ENCODE measurements at regions not wholly inside any gene's neighbourhood (a gene's known extent, or its start where the extent isn't known, plus 50 kb on each side); places are given as distances from the start of the nearest gene placed in this dataset.
"Not testable (repeated sequence)": the region's sequence is repeated elsewhere in the genome, so short reads cannot be mapped to it uniquely, and the experiment has no call there.

DNA sequence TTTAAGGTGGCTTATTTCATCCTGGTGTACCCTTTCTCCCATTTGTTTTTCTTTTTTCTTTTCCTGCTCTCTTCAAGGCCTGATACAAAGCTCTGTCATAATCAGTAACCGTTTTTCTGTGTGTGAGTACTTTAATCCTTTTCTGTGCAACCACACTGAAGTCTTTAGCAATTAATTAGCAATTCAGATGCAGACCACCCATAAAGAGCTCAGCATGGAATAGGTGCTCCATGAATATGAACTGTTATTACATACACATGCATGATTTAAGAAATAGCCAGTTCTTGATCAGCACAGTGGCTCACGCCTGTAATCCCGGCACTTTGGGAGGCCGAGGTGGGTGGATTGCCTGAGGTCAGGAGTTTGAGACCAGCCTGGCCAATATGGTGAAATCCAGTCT, 1386.6 kb downstream of the AACS start:
- Histone ChIP-seq H3K4me3 (no peak overlapping the region), H3K27ac (no peak overlapping the region)
- no peak for DNase-seq (ENCODE audit: low spot score)
- TF ChIP-seq, protein P1, sequence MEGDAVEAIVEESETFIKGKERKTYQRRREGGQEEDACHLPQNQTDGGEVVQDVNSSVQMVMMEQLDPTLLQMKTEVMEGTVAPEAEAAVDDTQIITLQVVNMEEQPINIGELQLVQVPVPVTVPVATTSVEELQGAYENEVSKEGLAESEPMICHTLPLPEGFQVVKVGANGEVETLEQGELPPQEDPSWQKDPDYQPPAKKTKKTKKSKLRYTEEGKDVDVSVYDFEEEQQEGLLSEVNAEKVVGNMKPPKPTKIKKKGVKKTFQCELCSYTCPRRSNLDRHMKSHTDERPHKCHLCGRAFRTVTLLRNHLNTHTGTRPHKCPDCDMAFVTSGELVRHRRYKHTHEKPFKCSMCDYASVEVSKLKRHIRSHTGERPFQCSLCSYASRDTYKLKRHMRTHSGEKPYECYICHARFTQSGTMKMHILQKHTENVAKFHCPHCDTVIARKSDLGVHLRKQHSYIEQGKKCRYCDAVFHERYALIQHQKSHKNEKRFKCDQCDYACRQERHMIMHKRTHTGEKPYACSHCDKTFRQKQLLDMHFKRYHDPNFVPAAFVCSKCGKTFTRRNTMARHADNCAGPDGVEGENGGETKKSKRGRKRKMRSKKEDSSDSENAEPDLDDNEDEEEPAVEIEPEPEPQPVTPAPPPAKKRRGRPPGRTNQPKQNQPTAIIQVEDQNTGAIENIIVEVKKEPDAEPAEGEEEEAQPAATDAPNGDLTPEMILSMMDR (IDR thresholded peaks at IDR 0.05), result no peak

GRCh38 chr12:126452686-126453085, 1387.5 kb downstream of the AACS start:
- not testable (repeated sequence) for H3K4me3 ChIP-seq; H3K27ac ChIP-seq; DNase-seq (ENCODE audit: low spot score)

DNA sequence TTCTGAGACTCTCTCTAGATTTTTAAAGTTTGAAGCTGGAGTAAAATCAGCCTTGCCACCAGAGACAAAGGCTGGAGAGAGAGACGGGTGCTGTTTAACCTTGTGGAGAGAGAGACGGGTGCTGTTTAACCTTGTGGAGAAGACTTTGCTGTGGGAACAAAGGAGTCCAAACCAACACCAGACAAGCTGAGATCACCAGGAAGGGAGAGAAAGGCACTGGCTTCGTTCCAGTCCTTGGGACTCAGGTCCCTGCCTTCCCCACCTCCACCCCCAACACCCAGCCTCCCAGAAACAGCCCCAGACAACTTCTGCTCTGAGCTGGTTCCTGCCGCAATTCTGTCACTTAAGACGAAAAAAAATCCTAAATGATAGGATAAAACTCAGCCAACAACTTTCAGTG, 1389.3 kb downstream of the AACS start:
- no peak for DNase-seq (ENCODE audit: low spot score)

GRCh38 chr12:126457776-126458175, 1392.5 kb downstream of the AACS start:
- Histone ChIP-seq H3K4me3 (no peak overlapping the region), H3K27ac (no peak overlapping the region)
- TF ChIP-seq, protein P1 (IDR thresholded peaks at IDR 0.05), result no peak
- DNase-seq (ENCODE audit: low spot score), result no peak

More for the DNA sequence above, 1389.3 kb downstream of the AACS start:
- TF ChIP-seq, protein P1 (IDR thresholded peaks at IDR 0.05), result no peak
- no peak overlapping the region for H3K4me3 ChIP-seq
- H3K27ac ChIP-seq, result no peak overlapping the region

DNA sequence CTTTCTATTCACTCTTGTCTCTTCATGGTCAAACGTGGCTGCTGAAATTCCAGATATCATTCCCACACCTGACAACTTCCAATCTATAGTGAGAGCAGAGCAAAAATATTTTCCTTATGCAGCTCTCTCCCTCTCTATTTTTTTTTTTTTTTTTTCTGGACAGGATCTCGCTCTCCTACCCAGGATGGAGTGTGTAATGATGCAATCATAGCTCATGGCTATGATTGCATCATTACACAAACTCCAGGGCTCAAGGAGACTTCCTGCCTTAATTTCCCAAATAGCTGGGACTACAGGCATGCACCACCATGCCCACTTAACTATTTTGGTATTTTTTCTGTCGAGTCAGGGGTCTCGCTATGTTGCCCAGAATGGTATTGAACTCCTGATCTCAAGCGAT, 1398.9 kb downstream of the AACS start:
- TF ChIP-seq, protein P1 (IDR thresholded peaks at IDR 0.05), result no peak
- no peak for DNase-seq (ENCODE audit: low spot score)
- H3K27ac ChIP-seq, result no peak overlapping the region
- H3K4me3 ChIP-seq, result no peak overlapping the region

- TF ChIP-seq, protein P1 (IDR thresholded peaks at IDR 0.05), result no peak
- Histone ChIP-seq H3K4me3 (no peak overlapping the region), H3K27ac (no peak overlapping the region)
- DNase-seq (ENCODE audit: low spot score), result no peak
Observed at GRCh38 chr12:126469211-126469610, 1404.0 kb downstream of the AACS start.

GRCh38 chr12:126474703-126475102, 1409.5 kb downstream of the AACS start:
- no peak overlapping the region for H3K4me3 ChIP-seq
- TF ChIP-seq, protein P1 (IDR thresholded peaks at IDR 0.05), result no peak
- DNase-seq (ENCODE audit: low spot score), result no peak
- no peak overlapping the region for H3K27ac ChIP-seq

DNA sequence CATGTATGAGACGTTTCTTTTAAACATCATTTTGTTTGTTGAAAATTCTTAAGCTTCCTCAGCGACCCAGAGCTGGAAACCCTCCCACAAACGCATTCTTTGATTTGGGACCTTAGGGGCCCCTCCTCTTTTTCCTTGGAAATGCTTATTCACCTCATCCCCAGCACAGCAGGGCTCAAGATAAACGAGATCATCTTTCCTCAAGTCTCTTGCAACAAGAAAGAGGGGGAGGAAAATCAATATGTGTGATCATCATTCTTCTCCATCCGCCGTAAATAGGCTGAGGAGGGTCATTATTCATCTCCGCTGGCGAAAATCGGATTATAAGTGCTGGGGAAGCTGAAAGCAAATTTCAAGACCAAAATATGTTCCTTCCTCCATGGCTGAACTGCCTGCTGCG, 1415.2 kb downstream of the AACS start:
- TF ChIP-seq, protein P1 (IDR thresholded peaks at IDR 0.05), result no peak
- Histone ChIP-seq H3K4me3 (no peak overlapping the region), H3K27ac (no peak overlapping the region)
- DNase-seq (ENCODE audit: low spot score), result no peak

Measured in coronary artery (tissue), 2 donors.